NB4 (cell line): ENCODE measurements at regions not wholly inside any gene's neighbourhood (a gene's known extent, or its start where the extent isn't known, plus 50 kb on each side); places are given as distances from the start of the nearest gene placed in this dataset.

ENCODE experiments used
- DNase-seq: peaks from one replicate; pipeline ENCODE4 v3.0.0; 2010; ENCODE audit warnings: low read depth
- H3K4me3 ChIP-seq: one replicate; pipeline ENCODE4 v1.5.1; 2011; ENCODE audit warnings: mild to moderate bottlenecking, low read depth, low read length, moderate library complexity
- MYC ChIP-seq: IDR thresholded peaks from 2 replicates; pipeline ENCODE4 v1.6.1; 2011; ENCODE audit warnings: low read depth, low read length
- POLR2A ChIP-seq: IDR thresholded peaks from 2 replicates; pipeline ENCODE4 v1.6.1; 2011; ENCODE audit warnings: mild to moderate bottlenecking; ENCODE audit not compliant: insufficient read length; ENCODE audit errors: extremely low read depth
- TF ChIP-seq, protein P1 (sequence below): IDR thresholded peaks from one replicate; pipeline ENCODE4 v1.5.1; 2012; ENCODE audit warnings: low read depth, low read length
- TF ChIP-seq, protein P2 (sequence below): IDR thresholded peaks from 2 replicates; pipeline ENCODE4 v1.6.1; 2011; ENCODE audit warnings: low read depth, low read length

DNA sequence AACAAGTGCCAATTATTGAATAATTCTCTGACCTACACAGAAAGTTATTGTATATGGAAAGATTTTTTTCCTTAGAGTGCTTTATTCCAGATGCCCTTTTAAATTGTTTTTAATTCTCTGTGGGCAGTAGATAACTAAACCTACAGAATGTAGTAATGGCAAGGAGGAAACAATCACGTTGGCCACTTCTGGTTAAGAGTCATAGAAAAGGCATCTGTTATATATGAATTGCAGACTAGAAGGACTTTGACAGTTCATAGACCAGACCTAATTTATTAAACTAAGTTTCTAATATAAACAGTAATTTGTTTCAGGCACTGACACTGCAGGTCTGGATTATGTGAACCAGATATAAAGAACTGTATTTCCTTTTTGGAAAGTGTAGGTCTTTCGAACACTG, 607.5 kb downstream of the PLCL1 start:
- DNase-seq, result no peak
- TF ChIP-seq, protein P1, sequence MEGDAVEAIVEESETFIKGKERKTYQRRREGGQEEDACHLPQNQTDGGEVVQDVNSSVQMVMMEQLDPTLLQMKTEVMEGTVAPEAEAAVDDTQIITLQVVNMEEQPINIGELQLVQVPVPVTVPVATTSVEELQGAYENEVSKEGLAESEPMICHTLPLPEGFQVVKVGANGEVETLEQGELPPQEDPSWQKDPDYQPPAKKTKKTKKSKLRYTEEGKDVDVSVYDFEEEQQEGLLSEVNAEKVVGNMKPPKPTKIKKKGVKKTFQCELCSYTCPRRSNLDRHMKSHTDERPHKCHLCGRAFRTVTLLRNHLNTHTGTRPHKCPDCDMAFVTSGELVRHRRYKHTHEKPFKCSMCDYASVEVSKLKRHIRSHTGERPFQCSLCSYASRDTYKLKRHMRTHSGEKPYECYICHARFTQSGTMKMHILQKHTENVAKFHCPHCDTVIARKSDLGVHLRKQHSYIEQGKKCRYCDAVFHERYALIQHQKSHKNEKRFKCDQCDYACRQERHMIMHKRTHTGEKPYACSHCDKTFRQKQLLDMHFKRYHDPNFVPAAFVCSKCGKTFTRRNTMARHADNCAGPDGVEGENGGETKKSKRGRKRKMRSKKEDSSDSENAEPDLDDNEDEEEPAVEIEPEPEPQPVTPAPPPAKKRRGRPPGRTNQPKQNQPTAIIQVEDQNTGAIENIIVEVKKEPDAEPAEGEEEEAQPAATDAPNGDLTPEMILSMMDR, result no peak
- TF ChIP-seq, protein P2, sequence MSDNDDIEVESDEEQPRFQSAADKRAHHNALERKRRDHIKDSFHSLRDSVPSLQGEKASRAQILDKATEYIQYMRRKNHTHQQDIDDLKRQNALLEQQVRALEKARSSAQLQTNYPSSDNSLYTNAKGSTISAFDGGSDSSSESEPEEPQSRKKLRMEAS, result no peak
- no peak for TF ChIP-seq MYC
- no peak overlapping the region for H3K4me3 ChIP-seq

DNA sequence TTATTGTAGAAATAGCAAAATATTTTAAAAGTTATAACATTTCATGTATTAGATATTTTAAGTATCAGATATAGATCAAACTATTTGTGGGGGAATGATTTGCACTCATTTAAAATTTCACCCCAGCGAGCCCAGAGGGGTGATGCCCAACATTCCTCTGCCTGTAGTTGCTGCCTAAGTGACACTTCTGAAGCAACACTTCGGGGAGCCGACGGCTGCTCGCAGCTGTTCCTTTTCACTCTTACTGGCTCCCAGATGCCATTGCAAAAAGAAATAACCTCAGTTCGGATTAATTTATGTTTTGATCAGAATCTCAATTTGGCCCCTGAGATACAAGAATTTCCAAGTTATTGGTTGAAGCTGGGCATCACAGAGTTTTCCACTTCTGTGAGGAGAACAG, 603.8 kb downstream of the PLCL1 start:
- no peak for DNase-seq
- H3K4me3 ChIP-seq, result no peak overlapping the region
- TF ChIP-seq, protein P1, result no peak
- TF ChIP-seq, protein P2, result no peak
- no peak for TF ChIP-seq POLR2A
- no peak for TF ChIP-seq MYC

DNA sequence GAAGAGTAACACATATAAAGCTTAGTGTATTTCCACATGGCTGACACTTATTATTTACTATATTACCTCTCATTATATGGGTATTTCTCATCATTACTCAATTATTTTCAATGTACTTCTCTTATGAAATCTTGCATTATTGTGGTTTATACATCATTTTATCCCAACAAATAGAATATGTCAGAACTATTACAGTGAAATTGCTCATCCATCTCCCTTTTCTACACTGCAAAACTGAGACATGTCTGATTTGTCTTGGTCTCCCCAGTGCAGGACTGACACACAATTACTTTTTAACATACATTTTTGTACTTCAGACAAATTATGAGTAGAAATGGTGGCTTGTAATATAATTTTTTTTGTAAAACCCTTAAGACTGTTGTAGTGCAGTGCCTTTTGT, 600.9 kb downstream of the PLCL1 start:
- DNase-seq, result no peak
- no peak overlapping the region for H3K4me3 ChIP-seq
- TF ChIP-seq, protein P2, result no peak
- TF ChIP-seq MYC, result no peak
- no peak for TF ChIP-seq POLR2A

DNA sequence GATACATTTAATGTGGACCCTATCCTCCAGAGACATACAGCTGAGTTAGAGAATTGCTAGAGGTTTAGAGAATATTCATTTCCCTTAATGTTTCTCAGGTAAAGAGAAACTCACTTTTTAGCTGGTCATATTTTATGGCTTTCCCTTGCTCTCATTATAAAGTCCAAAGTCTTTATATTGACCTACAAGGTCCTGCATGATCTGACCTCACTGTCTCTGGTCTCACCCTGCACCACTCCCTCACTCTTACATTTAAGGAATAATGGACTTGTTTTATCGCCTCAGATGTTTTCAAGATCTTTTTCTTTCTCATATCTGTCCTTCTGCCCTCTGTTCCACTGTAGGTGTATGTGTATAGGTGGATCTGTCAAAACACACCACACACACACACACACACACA, 597.3 kb downstream of the PLCL1 start:
- DNase-seq, result no peak
- H3K4me3 ChIP-seq, result no peak overlapping the region
- TF ChIP-seq POLR2A, result no peak
- TF ChIP-seq, protein P1, result no peak
- TF ChIP-seq, protein P2, result no peak
- no peak for TF ChIP-seq MYC

DNA sequence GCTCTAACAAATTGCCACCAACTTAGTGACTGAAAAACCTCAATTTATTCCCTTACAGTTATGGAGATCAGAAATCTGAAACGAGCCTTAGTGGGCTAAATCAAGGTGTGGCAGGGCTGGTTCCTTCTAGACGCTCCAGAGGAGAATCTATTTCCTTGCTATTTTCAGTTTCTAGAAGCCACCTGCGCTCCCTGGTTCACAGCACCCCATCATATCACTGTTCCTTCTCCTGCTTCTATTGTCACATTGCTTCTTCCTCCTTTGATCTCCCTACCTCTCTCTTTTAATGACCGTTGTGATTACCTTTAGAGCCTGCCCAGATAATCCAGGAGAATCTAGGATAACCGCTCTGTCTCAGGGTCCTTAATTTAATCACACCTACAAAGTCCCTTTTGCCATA, 596.6 kb downstream of the PLCL1 start:
- TF ChIP-seq MYC, result no peak
- TF ChIP-seq POLR2A, result no peak
- TF ChIP-seq, protein P1, result no peak
- TF ChIP-seq, protein P2, result no peak
- no peak overlapping the region for H3K4me3 ChIP-seq
- no peak for DNase-seq

DNA sequence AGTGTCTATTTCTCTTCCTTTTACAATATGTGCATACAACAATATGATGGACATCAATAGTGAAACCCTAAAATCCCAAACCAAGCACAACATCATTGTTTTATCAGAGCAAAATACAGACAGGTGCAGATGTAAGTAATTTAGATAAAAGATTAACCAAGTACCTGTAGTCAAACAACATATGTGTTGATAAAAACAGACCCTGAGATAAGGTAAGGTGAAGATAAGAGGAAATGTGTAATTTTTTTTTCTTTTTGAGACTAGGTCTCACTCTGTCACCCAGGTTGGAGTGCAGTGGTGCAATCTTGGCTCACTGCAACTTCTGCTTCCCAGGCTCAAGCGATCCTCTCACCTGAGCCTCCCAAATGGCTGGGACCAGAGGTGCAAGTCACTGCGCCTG, 589.8 kb downstream of the PLCL1 start:
- TF ChIP-seq, protein P2, result no peak
- TF ChIP-seq MYC (no peak), POLR2A (no peak)
- TF ChIP-seq, protein P1, result no peak
- DNase-seq, result no peak
- H3K4me3 ChIP-seq, result no peak overlapping the region
